Activated CD4-positive, alpha-beta T cell treated with anti-CD3 and anti-CD28 coated beads for 36 hours (primary cell): ENCODE measurements at regions not wholly inside any gene's neighbourhood (a gene's known extent, or its start where the extent isn't known, plus 50 kb on each side); places are given as distances from the start of the nearest gene placed in this dataset.

Experiments used
- ATAC-seq: fragments of 200-7000 bp; cut with Tn5 transposase; one replicate; pipeline ENCODE4 v1.10.0; 2021; ENCODE audit warnings: mild to moderate bottlenecking, moderate library complexity
- CTCF ChIA-PET: fragments of 350-600 bp; sonication (Branson Sonifier 250); formaldehyde crosslinking; loops from one replicate; lab custom pipeline; 2021; ENCODE audit warnings: antibody characterized with exemption; lab: Charles Lee
- POLR2A ChIA-PET: fragments of 350-600 bp; sonication (Branson Sonifier 250); formaldehyde crosslinking; loops from one replicate; lab custom pipeline; 2021; ENCODE audit warnings: antibody characterized with exemption, inconsistent platforms; lab: Charles Lee
- DNase-seq: peaks from one replicate; pipeline ENCODE4 v3.0.0-alpha.2; 2020
- H3K27ac Mint-ChIP-seq: one replicate; pipeline ENCODE4 v1.8.0; 2021; ENCODE audit warnings: mixed read lengths
- H3K27me3 Mint-ChIP-seq: one replicate; pipeline ENCODE4 v1.8.0; 2021; ENCODE audit warnings: mixed read lengths
- H3K36me3 Mint-ChIP-seq: one replicate; pipeline ENCODE4 v1.8.0; 2021; ENCODE audit warnings: low read depth, mixed read lengths
- H3K4me1 Mint-ChIP-seq: one replicate; pipeline ENCODE4 v1.8.0; 2021; ENCODE audit warnings: mixed read lengths
- H3K4me3 Mint-ChIP-seq: one replicate; pipeline ENCODE4 v1.8.0; 2021; ENCODE audit warnings: mild to moderate bottlenecking, moderate library complexity, mixed read lengths
- H3K9me3 Mint-ChIP-seq: one replicate; pipeline ENCODE4 v1.8.0; 2021; ENCODE audit warnings: low read depth, mixed read lengths
- intact Hi-C, 2 experiments: fragments of 100-400 bp; cut with DNase I in 1 of 2; cut with micrococcal nuclease in 1 of 2; formaldehyde crosslinking; loops; one replicate each; pipeline versions ENCODE4 v1.14.2 to v1.15.1; 2022 to 2024; cut with DNase I, micrococcal nuclease

- H3K36me3 Mint-ChIP-seq, result no peaks in the 10 kb centered on the region
- intact Hi-C loops, result no loop called here
- H3K9me3 Mint-ChIP-seq, result no peaks in the 10 kb centered on the region
- peaks cover 7% of the 10 kb centered on the region for H3K27me3 Mint-ChIP-seq
- ChIA-PET CTCF (no interaction called here), POLR2A (no interaction called here)
- ATAC-seq (no peak), DNase-seq (no peak)
- H3K27ac Mint-ChIP-seq, result no peak overlapping the region
- no peaks in the 10 kb centered on the region for H3K4me1 Mint-ChIP-seq
- H3K4me3 Mint-ChIP-seq, result no peak overlapping the region
Observed at GRCh38 chr1:208928349-208929010, 655.0 kb upstream of the CAMK1G start.

GRCh38 chr1:208929575-208929974 lies 653.9 kb upstream of the CAMK1G start:
- H3K27ac Mint-ChIP-seq, result no peak overlapping the region
- H3K9me3 Mint-ChIP-seq, result no peaks in the 10 kb centered on the region
- peaks cover 7% of the 10 kb centered on the region for H3K27me3 Mint-ChIP-seq
- DNase-seq (no peak), ATAC-seq (no peak)
- ChIA-PET POLR2A (no interaction called here), CTCF (no interaction called here)
- intact Hi-C loops, result no loop called here
- no peaks in the 10 kb centered on the region for H3K4me1 Mint-ChIP-seq
- H3K4me3 Mint-ChIP-seq, result no peak overlapping the region
- no peaks in the 10 kb centered on the region for H3K36me3 Mint-ChIP-seq

- no peak overlapping the region for H3K27ac Mint-ChIP-seq
- CTCF ChIA-PET, result no interaction called here
- H3K9me3 Mint-ChIP-seq, result no peaks in the 10 kb centered on the region
- no peak overlapping the region for H3K4me3 Mint-ChIP-seq
- intact Hi-C loops, result no loop called here
- H3K27me3 Mint-ChIP-seq, result peaks cover 4% of the 10 kb centered on the region
- no peaks in the 10 kb centered on the region for H3K36me3 Mint-ChIP-seq
- no peaks in the 10 kb centered on the region for H3K4me1 Mint-ChIP-seq
- ATAC-seq (no peak), DNase-seq (no peak)
- POLR2A ChIA-PET, result no interaction called here
Observed at GRCh38 chr1:208931936-208932335, 651.6 kb upstream of the CAMK1G start.

- Mint-ChIP-seq H3K4me3 (no peak overlapping the region), H3K9me3 (no peaks in the 10 kb centered on the region), H3K27me3 (peaks cover 4% of the 10 kb centered on the region), H3K4me1 (no peaks in the 10 kb centered on the region), H3K36me3 (no peaks in the 10 kb centered on the region), H3K27ac (no peak overlapping the region)
- DNase-seq (no peak), ATAC-seq (no peak)
- ChIA-PET POLR2A (no interaction called here), CTCF (interaction anchor here (1.0 kb wide), 1 partner anchor 14 kb away, joined by 3 read pairs; no protein-coding TSS in a partner anchor)
- intact Hi-C loops, result no loop called here
Observed at GRCh38 chr1:208933984-208934525, 649.5 kb upstream of the CAMK1G start.

- H3K27me3 Mint-ChIP-seq, result peaks cover 4% of the 10 kb centered on the region
- no peaks in the 10 kb centered on the region for H3K9me3 Mint-ChIP-seq
- ChIA-PET POLR2A (no interaction called here), CTCF (no interaction called here)
- DNase-seq (no peak), ATAC-seq (no peak)
- no peak overlapping the region for H3K4me3 Mint-ChIP-seq
- intact Hi-C loops, result no loop called here
- H3K27ac Mint-ChIP-seq, result no peak overlapping the region
- no peaks in the 10 kb centered on the region for H3K4me1 Mint-ChIP-seq
- H3K36me3 Mint-ChIP-seq, result no peaks in the 10 kb centered on the region
Observed at GRCh38 chr1:208934933-208935332, 648.6 kb upstream of the CAMK1G start.

GRCh38 chr1:208935517-208936187 lies 647.9 kb upstream of the CAMK1G start:
- DNase-seq, result no peak
- ChIA-PET POLR2A (no interaction called here), CTCF (no interaction called here)
- no peak for ATAC-seq
- intact Hi-C loops, result no loop called here
- no peak overlapping the region for H3K4me3 Mint-ChIP-seq
- H3K36me3 Mint-ChIP-seq, result no peaks in the 10 kb centered on the region
- H3K27ac Mint-ChIP-seq, result no peak overlapping the region
- peaks cover 4% of the 10 kb centered on the region for H3K27me3 Mint-ChIP-seq
- no peaks in the 10 kb centered on the region for H3K4me1 Mint-ChIP-seq
- no peaks in the 10 kb centered on the region for H3K9me3 Mint-ChIP-seq

- ChIA-PET POLR2A (no interaction called here), CTCF (interaction anchor here (0.5 kb wide), 1 partner anchor 665 kb away, joined by 3 read pairs; no protein-coding TSS in a partner anchor)
- DNase-seq, result no peak
Observed at GRCh38 chr1:208939537-208940085, 643.9 kb upstream of the CAMK1G start.

GRCh38 chr1:208942394-208943130 lies 641.0 kb upstream of the CAMK1G start:
- DNase-seq, result no peak
- Mint-ChIP-seq H3K4me3 (no peak overlapping the region), H3K27ac (no peak overlapping the region), H3K4me1 (no peaks in the 10 kb centered on the region), H3K27me3 (peaks cover 6% of the 10 kb centered on the region), H3K9me3 (no peaks in the 10 kb centered on the region), H3K36me3 (no peaks in the 10 kb centered on the region)
- CTCF ChIA-PET, result interaction anchor here (0.7 kb wide), 1 partner anchor 43 kb away, joined by 5 read pairs; no protein-coding TSS in a partner anchor
- intact Hi-C loops, result no loop called here
- POLR2A ChIA-PET, result no interaction called here
- no peak for ATAC-seq

More at GRCh38 chr1:208939537-208940085, 643.9 kb upstream of the CAMK1G start:
- Mint-ChIP-seq H3K4me1 (no peaks in the 10 kb centered on the region), H3K27me3 (peaks cover 6% of the 10 kb centered on the region), H3K4me3 (no peak overlapping the region), H3K9me3 (no peaks in the 10 kb centered on the region), H3K27ac (no peak overlapping the region), H3K36me3 (no peaks in the 10 kb centered on the region)
- no peak for ATAC-seq
- intact Hi-C loops, result no loop called here

GRCh38 chr1:208943291-208943690 lies 640.2 kb upstream of the CAMK1G start:
- DNase-seq, result no peak
- Mint-ChIP-seq H3K27me3 (peaks cover 9% of the 10 kb centered on the region), H3K36me3 (no peaks in the 10 kb centered on the region), H3K9me3 (no peaks in the 10 kb centered on the region), H3K27ac (no peak overlapping the region), H3K4me1 (no peaks in the 10 kb centered on the region), H3K4me3 (no peak overlapping the region)
- ChIA-PET CTCF (no interaction called here), POLR2A (no interaction called here)
- intact Hi-C loops, result no loop called here
- ATAC-seq, result no peak

- POLR2A ChIA-PET, result no interaction called here
- intact Hi-C loops, result no loop called here
- H3K27ac Mint-ChIP-seq, result no peak overlapping the region
- H3K27me3 Mint-ChIP-seq, result peaks cover 11% of the 10 kb centered on the region
- H3K36me3 Mint-ChIP-seq, result no peaks in the 10 kb centered on the region
- H3K4me3 Mint-ChIP-seq, result no peak overlapping the region
- ATAC-seq (no peak), DNase-seq (no peak)
- H3K4me1 Mint-ChIP-seq, result no peaks in the 10 kb centered on the region
- CTCF ChIA-PET, result no interaction called here
- no peaks in the 10 kb centered on the region for H3K9me3 Mint-ChIP-seq
Observed at GRCh38 chr1:208944981-208945451, 638.5 kb upstream of the CAMK1G start.

GRCh38 chr1:208950206-208950605 lies 633.3 kb upstream of the CAMK1G start:
- ATAC-seq (no peak), DNase-seq (no peak)
- Mint-ChIP-seq H3K27ac (no peak overlapping the region), H3K36me3 (no peaks in the 10 kb centered on the region), H3K27me3 (peaks cover 7% of the 10 kb centered on the region), H3K4me3 (no peak overlapping the region), H3K4me1 (no peaks in the 10 kb centered on the region), H3K9me3 (peaks cover 2% of the 10 kb centered on the region)
- POLR2A ChIA-PET, result no interaction called here
- CTCF ChIA-PET, result no interaction called here
- intact Hi-C loops, result no loop called here
